BE2C (cell line): ENCODE measurements at regions not wholly inside any gene's neighbourhood (a gene's known extent, or its start where the extent isn't known, plus 50 kb on each side); places are given as distances from the start of the nearest gene placed in this dataset.

Source experiments
- DNase-seq: peaks from one replicate; pipeline ENCODE4 v3.0.0-alpha.2; 2020
- H3K27me3 ChIP-seq: fragments of 250-450 bp; sonication (Bioruptor Pico); 2 replicates; pipeline ENCODE4 v1.5.1; 2020; ENCODE audit warnings: mild to moderate bottlenecking
- H3K36me3 ChIP-seq: fragments of 250-450 bp; sonication (Bioruptor Pico); 2 replicates; pipeline ENCODE4 v1.5.1; 2020; ENCODE audit warnings: mild to moderate bottlenecking
- H3K4me1 ChIP-seq: fragments of 250-450 bp; sonication (Bioruptor Pico); 2 replicates; pipeline ENCODE4 v1.5.1; 2020
- H3K4me3 ChIP-seq: 2 replicates; pipeline ENCODE4 v1.5.1; 2011; ENCODE audit warnings: low read depth, low read length
- H3K9me3 ChIP-seq: fragments of 250-450 bp; sonication (Bioruptor Pico); 2 replicates; pipeline ENCODE4 v1.5.1; 2020
- CTCF ChIP-seq: IDR thresholded peaks from 2 replicates; pipeline ENCODE4 v1.5.1; 2012; ENCODE audit warnings: mild to moderate bottlenecking, low read depth, low read length

GRCh38 chr14:106508216-106508615 is 981.8 kb downstream of the TMEM121 start:
- H3K9me3 ChIP-seq, result no peaks in the 10 kb centered on the region
- no peaks in the 10 kb centered on the region for H3K27me3 ChIP-seq
- no peak for DNase-seq
- no peaks in the 10 kb centered on the region for H3K36me3 ChIP-seq
- no peak overlapping the region for H3K4me3 ChIP-seq
- peak; percentile 23; the same call in 1 of the 2 replicates for TF ChIP-seq CTCF
- H3K4me1 ChIP-seq, result no peaks in the 10 kb centered on the region

GRCh38 chr14:106509176-106509575 is 982.8 kb downstream of the TMEM121 start:
- Histone ChIP-seq H3K4me3 (no peak overlapping the region), H3K9me3 (no peaks in the 10 kb centered on the region), H3K36me3 (no peaks in the 10 kb centered on the region), H3K4me1 (no peaks in the 10 kb centered on the region), H3K27me3 (no peaks in the 10 kb centered on the region)
- DNase-seq, result no peak
- TF ChIP-seq CTCF, result no peak

- Histone ChIP-seq H3K4me1 (no peaks in the 10 kb centered on the region), H3K4me3 (no peak overlapping the region), H3K36me3 (no peaks in the 10 kb centered on the region), H3K27me3 (no peaks in the 10 kb centered on the region), H3K9me3 (no peaks in the 10 kb centered on the region)
- DNase-seq, result no peak
- TF ChIP-seq CTCF, result no peak
Observed at GRCh38 chr14:106509807-106510206, 983.4 kb downstream of the TMEM121 start.

GRCh38 chr14:106511006-106511799 is 984.8 kb downstream of the TMEM121 start:
- no peak for TF ChIP-seq CTCF

GRCh38 chr14:106511800-106512198 is 985.4 kb downstream of the TMEM121 start:
- DNase-seq, result no peak
- no peak overlapping the region for H3K4me3 ChIP-seq
- H3K4me1 ChIP-seq, result no peaks in the 10 kb centered on the region
- TF ChIP-seq CTCF, result no peak
- no peaks in the 10 kb centered on the region for H3K9me3 ChIP-seq
- no peaks in the 10 kb centered on the region for H3K27me3 ChIP-seq
- H3K36me3 ChIP-seq, result no peaks in the 10 kb centered on the region

More at GRCh38 chr14:106511006-106511799, 984.8 kb downstream of the TMEM121 start:
- Histone ChIP-seq H3K4me3 (no peak overlapping the region), H3K36me3 (no peaks in the 10 kb centered on the region), H3K9me3 (no peaks in the 10 kb centered on the region), H3K27me3 (no peaks in the 10 kb centered on the region), H3K4me1 (no peaks in the 10 kb centered on the region)
- no peak for DNase-seq

GRCh38 chr14:106513302-106513701 is 986.9 kb downstream of the TMEM121 start:
- H3K9me3 ChIP-seq, result no peaks in the 10 kb centered on the region
- H3K4me1 ChIP-seq, result no peaks in the 10 kb centered on the region
- no peak for TF ChIP-seq CTCF
- DNase-seq, result no peak
- H3K27me3 ChIP-seq, result no peaks in the 10 kb centered on the region
- no peak overlapping the region for H3K4me3 ChIP-seq
- H3K36me3 ChIP-seq, result no peaks in the 10 kb centered on the region
